ENCODE measurements at regions not wholly inside any gene's neighbourhood (a gene's known extent, or its start where the extent isn't known, plus 50 kb on each side); places are given as distances from the start of the nearest gene placed in this dataset.

- TF ChIP-seq GATA2 (IDR thresholded peaks at IDR 0.05; ENCODE audit: low read depth, low read length) = no peak
- no peak for TF ChIP-seq GATA3 (IDR thresholded peaks at IDR 0.05; ENCODE audit: low read depth, low read length)
These were observed 645.7 kb downstream of the DNAJB9 start for GRCh38 chr7:109215341-109215740.

Data from SH-SY5Y (cell line).